ENCODE measurements at regions not wholly inside any gene's neighbourhood (a gene's known extent, or its start where the extent isn't known, plus 50 kb on each side); places are given as distances from the start of the nearest gene placed in this dataset.

DNA sequence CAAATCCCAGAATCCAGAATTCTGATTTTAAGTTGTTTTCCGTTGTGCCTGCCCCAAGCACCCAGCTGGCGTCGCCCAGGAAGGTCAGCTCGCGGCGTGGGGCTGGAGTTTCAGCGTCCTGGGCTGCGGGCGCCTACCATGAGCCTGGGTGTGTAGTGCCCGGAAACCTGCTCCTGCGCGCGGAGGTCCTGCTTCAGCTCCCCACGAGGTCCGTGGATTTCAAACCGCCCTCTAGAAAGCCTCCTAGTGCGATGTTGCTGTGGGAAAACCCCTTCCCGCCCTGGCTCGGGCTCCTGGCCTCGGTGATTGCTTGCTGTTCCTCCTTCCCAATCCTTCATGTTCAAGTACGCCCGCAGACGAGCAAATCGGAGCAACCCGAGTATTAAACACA, 51.3 kb upstream of the NRN1 start:
- CTCF ChIA-PET, result no interaction called here
- Histone ChIP-seq H3K4me3 (ENCODE audit: low read depth, low read length) (no peak overlapping the region), H3K27me3 (ENCODE audit: control insufficient read depth, insufficient read depth, low read length) (no peaks in the 10 kb centered on the region), H3K36me3 (ENCODE audit: control insufficient read depth, insufficient read depth, low read length) (no peaks in the 10 kb centered on the region)
- DNase-seq (ENCODE audit: low read depth), result no peak
- POLR2A ChIA-PET, result no interaction called here
- TF ChIP-seq, protein P1, sequence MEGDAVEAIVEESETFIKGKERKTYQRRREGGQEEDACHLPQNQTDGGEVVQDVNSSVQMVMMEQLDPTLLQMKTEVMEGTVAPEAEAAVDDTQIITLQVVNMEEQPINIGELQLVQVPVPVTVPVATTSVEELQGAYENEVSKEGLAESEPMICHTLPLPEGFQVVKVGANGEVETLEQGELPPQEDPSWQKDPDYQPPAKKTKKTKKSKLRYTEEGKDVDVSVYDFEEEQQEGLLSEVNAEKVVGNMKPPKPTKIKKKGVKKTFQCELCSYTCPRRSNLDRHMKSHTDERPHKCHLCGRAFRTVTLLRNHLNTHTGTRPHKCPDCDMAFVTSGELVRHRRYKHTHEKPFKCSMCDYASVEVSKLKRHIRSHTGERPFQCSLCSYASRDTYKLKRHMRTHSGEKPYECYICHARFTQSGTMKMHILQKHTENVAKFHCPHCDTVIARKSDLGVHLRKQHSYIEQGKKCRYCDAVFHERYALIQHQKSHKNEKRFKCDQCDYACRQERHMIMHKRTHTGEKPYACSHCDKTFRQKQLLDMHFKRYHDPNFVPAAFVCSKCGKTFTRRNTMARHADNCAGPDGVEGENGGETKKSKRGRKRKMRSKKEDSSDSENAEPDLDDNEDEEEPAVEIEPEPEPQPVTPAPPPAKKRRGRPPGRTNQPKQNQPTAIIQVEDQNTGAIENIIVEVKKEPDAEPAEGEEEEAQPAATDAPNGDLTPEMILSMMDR (IDR thresholded peaks at IDR 0.05; ENCODE audit: insufficient read depth, low read depth, low read length), result no peak

GRCh38 chr6:6057442-6058053, 50.8 kb upstream of the NRN1 start:
- Histone ChIP-seq H3K4me3 (ENCODE audit: low read depth, low read length) (no peak overlapping the region), H3K27me3 (ENCODE audit: control insufficient read depth, insufficient read depth, low read length) (no peaks in the 10 kb centered on the region), H3K36me3 (ENCODE audit: control insufficient read depth, insufficient read depth, low read length) (no peaks in the 10 kb centered on the region)
- no peak for DNase-seq (ENCODE audit: low read depth)
- POLR2A ChIA-PET, result no interaction called here
- TF ChIP-seq, protein P1 (IDR thresholded peaks at IDR 0.05; ENCODE audit: insufficient read depth, low read depth, low read length), result peak; percentile 11; the same call in 1 of the 2 replicates
- CTCF ChIA-PET, result no interaction called here
